ENCODE measurements at regions not wholly inside any gene's neighbourhood (a gene's known extent, or its start where the extent isn't known, plus 50 kb on each side); places are given as distances from the start of the nearest gene placed in this dataset.
A peak's percentile ranks its signal among the peaks of the same experiment; 100 is the strongest.

DNA sequence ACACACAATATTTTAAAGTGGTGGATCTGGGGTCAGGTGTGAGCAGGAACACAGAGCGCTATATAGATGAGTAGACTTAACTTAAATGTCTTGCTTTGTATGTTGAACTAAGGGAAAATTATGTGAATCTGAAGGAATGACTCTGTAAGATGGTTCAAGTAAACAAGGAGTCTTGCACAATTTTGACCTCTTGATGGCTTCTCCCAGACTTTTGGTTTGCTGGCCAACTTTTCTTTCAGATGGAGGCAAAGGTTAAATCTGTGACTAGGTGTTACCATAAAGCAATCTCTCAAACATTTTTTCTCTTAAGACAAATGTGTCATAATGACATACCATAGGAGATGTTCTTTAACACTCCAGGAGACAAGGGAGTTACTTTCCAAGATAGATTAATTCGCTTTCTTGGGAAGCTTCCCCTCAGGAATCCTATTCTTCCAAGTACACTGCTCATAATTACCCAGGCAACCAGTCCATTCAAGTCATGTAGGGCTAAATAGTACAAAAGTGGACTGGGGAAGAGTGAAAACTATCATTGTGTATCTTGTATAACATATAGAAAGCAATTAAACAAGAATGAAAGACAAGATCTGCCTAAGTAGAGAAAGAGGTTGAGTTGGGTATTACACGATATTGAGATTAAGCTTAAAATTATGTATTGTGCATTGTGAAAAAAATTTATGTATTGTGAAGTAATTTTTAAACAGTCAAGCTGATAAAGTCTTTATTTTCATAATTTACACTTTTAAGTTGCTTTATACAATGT is 60.3 kb upstream of the SLC27A6 start:
- no peak overlapping the region for H3K4me3 ChIP-seq
- no peaks in the 10 kb centered on the region for H3K9me3 ChIP-seq (ENCODE audit: control insufficient read depth in 4 of 4, insufficient read depth in 3 of 4, low read length in 3 of 4)
- H3K27ac ChIP-seq (ENCODE audit: low read depth in 1 of 2, low read length in 1 of 2), result no peak overlapping the region
- TF ChIP-seq, protein P1, sequence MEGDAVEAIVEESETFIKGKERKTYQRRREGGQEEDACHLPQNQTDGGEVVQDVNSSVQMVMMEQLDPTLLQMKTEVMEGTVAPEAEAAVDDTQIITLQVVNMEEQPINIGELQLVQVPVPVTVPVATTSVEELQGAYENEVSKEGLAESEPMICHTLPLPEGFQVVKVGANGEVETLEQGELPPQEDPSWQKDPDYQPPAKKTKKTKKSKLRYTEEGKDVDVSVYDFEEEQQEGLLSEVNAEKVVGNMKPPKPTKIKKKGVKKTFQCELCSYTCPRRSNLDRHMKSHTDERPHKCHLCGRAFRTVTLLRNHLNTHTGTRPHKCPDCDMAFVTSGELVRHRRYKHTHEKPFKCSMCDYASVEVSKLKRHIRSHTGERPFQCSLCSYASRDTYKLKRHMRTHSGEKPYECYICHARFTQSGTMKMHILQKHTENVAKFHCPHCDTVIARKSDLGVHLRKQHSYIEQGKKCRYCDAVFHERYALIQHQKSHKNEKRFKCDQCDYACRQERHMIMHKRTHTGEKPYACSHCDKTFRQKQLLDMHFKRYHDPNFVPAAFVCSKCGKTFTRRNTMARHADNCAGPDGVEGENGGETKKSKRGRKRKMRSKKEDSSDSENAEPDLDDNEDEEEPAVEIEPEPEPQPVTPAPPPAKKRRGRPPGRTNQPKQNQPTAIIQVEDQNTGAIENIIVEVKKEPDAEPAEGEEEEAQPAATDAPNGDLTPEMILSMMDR (IDR thresholded peaks at IDR 0.05; ENCODE audit: control extremely low read depth, extremely low read depth), result no peak
- DNase-seq (peak in 2 of 3 donors; percentile 77 to 83), ATAC-seq (ENCODE audit: insufficient read depth, low FRiP score) (no peak)
- no peak overlapping the region for H3K9ac ChIP-seq (ENCODE audit: insufficient read depth in 1 of 2, low read length in 2 of 2)
- H3K36me3 ChIP-seq (ENCODE audit: control insufficient read depth in 4 of 4, insufficient read depth in 4 of 4, low read length in 4 of 4), result no peaks in the 10 kb centered on the region
- no peaks in the 10 kb centered on the region for H3K27me3 ChIP-seq (ENCODE audit: control insufficient read depth in 3 of 3, insufficient read depth in 3 of 3, low read length in 2 of 3)
- peaks cover 0 to 10% (median 0%) of the 10 kb centered on the region in 5 donors for H3K4me1 ChIP-seq (ENCODE audit: control insufficient read depth in 5 of 5, insufficient read depth in 5 of 5, low read length in 5 of 5)
- WGBS, 2 donors, result 65 to 70% methylated on average over 3 of the region's 3 CpGs

DNA sequence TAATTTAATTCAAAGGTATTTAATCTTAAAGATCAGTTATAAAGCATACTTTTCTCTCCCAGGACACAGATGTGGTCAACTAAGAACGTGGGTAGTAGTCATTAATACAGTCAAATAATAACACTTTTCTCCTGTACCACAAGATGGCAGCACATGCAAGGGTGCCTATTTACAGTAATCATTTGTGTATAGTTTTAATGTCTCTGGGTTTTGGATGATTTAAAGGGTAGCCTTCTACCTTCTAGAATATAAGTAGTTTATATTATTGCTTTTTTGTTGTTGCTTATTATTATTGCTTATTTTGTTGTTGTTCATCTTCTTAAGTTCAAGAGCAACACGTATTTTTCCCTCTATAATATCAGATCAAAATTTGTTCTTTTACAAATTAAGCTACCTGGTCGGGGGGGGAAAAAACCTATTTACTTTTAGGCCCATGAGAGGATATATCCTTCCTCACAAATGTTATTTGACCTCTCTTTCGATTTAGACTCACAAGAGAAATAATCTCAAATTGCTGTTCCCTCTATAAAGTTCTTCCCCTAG is 59.6 kb upstream of the SLC27A6 start:
- no peaks in the 10 kb centered on the region for H3K9me3 ChIP-seq (ENCODE audit: control insufficient read depth in 4 of 4, insufficient read depth in 3 of 4, low read length in 3 of 4)
- TF ChIP-seq, protein P1 (IDR thresholded peaks at IDR 0.05; ENCODE audit: control extremely low read depth, extremely low read depth), result peak; percentile 43
- DNase-seq (peak; percentile 62 to 90 (median 88)), ATAC-seq (ENCODE audit: insufficient read depth, low FRiP score) (no peak)
- no peaks in the 10 kb centered on the region for H3K27me3 ChIP-seq (ENCODE audit: control insufficient read depth in 3 of 3, insufficient read depth in 3 of 3, low read length in 2 of 3)
- H3K27ac ChIP-seq (ENCODE audit: low read depth in 1 of 2, low read length in 1 of 2), result no peak overlapping the region
- peaks cover 0 to 10% (median 0%) of the 10 kb centered on the region in 5 donors for H3K4me1 ChIP-seq (ENCODE audit: control insufficient read depth in 5 of 5, insufficient read depth in 5 of 5, low read length in 5 of 5)
- no peaks in the 10 kb centered on the region for H3K36me3 ChIP-seq (ENCODE audit: control insufficient read depth in 4 of 4, insufficient read depth in 4 of 4, low read length in 4 of 4)
- H3K4me3 ChIP-seq, result no peak overlapping the region
- H3K9ac ChIP-seq (ENCODE audit: insufficient read depth in 1 of 2, low read length in 2 of 2), result no peak overlapping the region
- WGBS, 2 donors, result 34 to 48% methylated on average over 4 of the region's 4 CpGs

DNA sequence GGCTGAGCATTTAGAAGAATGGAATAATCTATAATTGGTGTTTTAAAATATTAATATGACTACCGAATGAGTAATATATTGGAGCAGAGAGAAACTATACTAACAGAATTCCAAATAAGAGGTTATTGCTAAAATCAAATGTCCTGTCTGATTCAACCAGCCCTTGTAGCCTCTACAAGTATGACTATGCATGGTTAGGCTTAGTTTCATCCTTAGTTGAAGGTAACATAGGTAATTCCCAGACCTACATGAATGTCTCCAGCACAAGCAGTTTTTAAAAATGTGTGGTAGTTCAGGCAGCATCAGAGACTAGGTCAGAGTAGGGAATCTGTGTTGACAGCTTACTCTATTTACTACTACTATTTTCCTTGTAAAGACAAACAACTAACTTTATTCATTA is 51.7 kb upstream of the SLC27A6 start:
- Histone ChIP-seq H3K4me1 (ENCODE audit: control insufficient read depth in 5 of 5, insufficient read depth in 5 of 5, low read length in 5 of 5) (no peaks in the 10 kb centered on the region), H3K27me3 (ENCODE audit: control insufficient read depth in 3 of 3, insufficient read depth in 3 of 3, low read length in 2 of 3) (no peaks in the 10 kb centered on the region), H3K9me3 (ENCODE audit: control insufficient read depth in 4 of 4, insufficient read depth in 3 of 4, low read length in 3 of 4) (no peaks in the 10 kb centered on the region), H3K27ac (ENCODE audit: low read depth in 1 of 2, low read length in 1 of 2) (no peak overlapping the region), H3K36me3 (ENCODE audit: control insufficient read depth in 4 of 4, insufficient read depth in 4 of 4, low read length in 4 of 4) (no peaks in the 10 kb centered on the region), H3K9ac (ENCODE audit: insufficient read depth in 1 of 2, low read length in 2 of 2) (no peak overlapping the region), H3K4me3 (no peak overlapping the region)
- ATAC-seq (ENCODE audit: insufficient read depth, low FRiP score) (no peak), DNase-seq (no peak)
- 86 to 88% methylated on average over 1 of the region's 1 CpG for WGBS, 2 donors
- TF ChIP-seq, protein P1 (IDR thresholded peaks at IDR 0.05; ENCODE audit: control extremely low read depth, extremely low read depth), result no peak

All from lung (tissue), 11 donors.